HEK293T (cell line): ENCODE measurements at regions not wholly inside any gene's neighbourhood (a gene's known extent, or its start where the extent isn't known, plus 50 kb on each side); places are given as distances from the start of the nearest gene placed in this dataset.

Source experiments
- BHLHE40 ChIP-seq: fragments of 450-650 bp; IDR thresholded peaks from 2 replicates; pipeline ENCODE4 v1.6.1; 2016; ENCODE audit warnings: mild to moderate bottlenecking, moderate library complexity, borderline replicate concordance
- SP1 ChIP-seq: fragments of 450-650 bp; IDR thresholded peaks from 2 replicates; pipeline ENCODE4 v1.6.1; 2017
- TARDBP ChIP-seq: fragments of 450-650 bp; IDR thresholded peaks from 2 replicates; pipeline ENCODE4 v1.6.1; 2016
- TF ChIP-seq, protein P1 (sequence below): fragments of 450-650 bp; IDR thresholded peaks from 2 replicates; pipeline ENCODE4 v1.6.1; 2016

DNA sequence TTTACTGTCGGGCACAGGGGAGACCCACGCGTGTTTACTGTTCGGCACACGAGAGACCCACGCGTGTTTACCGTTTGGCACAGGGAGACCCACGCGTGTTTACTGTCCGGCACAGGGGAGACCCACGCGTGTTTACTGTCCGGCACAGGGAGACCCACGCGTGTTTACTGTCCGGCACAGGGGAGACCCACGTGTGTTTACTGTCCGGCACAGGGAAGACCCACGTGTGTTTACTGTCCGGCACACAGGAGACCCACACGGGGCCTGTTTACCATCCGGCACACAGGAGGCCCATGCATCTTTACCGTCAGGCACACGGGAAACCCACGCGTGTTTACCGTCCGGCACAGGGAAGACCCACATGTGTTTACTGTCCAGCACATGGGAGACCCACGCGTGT is 525.1 kb downstream of the BRD1 start:
- TF ChIP-seq, protein P1, sequence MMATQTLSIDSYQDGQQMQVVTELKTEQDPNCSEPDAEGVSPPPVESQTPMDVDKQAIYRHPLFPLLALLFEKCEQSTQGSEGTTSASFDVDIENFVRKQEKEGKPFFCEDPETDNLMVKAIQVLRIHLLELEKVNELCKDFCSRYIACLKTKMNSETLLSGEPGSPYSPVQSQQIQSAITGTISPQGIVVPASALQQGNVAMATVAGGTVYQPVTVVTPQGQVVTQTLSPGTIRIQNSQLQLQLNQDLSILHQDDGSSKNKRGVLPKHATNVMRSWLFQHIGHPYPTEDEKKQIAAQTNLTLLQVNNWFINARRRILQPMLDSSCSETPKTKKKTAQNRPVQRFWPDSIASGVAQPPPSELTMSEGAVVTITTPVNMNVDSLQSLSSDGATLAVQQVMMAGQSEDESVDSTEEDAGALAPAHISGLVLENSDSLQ = no peak
- no peak for TF ChIP-seq BHLHE40
- TF ChIP-seq TARDBP = no peak
- no peak for TF ChIP-seq SP1
